Upper lobe of left lung (tissue), 6 donors: ENCODE measurements at regions not wholly inside any gene's neighbourhood (a gene's known extent, or its start where the extent isn't known, plus 50 kb on each side); places are given as distances from the start of the nearest gene placed in this dataset.
A peak's percentile ranks its signal among the peaks of the same experiment; 100 is the strongest.
"Not testable (repeated sequence)": the region's sequence is repeated elsewhere in the genome, so short reads cannot be mapped to it uniquely, and the experiment has no call there.

Experiments used
- ATAC-seq, 2 donors: fragments of 200-7000 bp; cut with Tn5 transposase; one replicate each; pipeline ENCODE4 v1.9.1; 2022; ENCODE audit warnings: mild to moderate bottlenecking in 2 of 2, moderate library complexity in 2 of 2; ENCODE audit not compliant: low FRiP score in 2 of 2
- DNase-seq, 2 donors: peaks; one replicate each; pipeline ENCODE4 v3.0.0-alpha.2; 2019 to 2020
- H3K27ac ChIP-seq, 4 donors: fragments of 200-600 bp; sonication (generic); one replicate each; pipeline ENCODE4 v1.5.1; 2016 to 2019
- H3K27me3 ChIP-seq, 4 donors: fragments of 200-600 bp; sonication (generic); one replicate each; pipeline ENCODE4 v1.5.1; 2017 to 2019
- H3K36me3 ChIP-seq, 4 donors: fragments of 200-600 bp; sonication (generic); one replicate each; pipeline ENCODE4 v1.5.1; 2016 to 2019
- H3K4me1 ChIP-seq, 4 donors: fragments of 200-600 bp; sonication (generic); one replicate each; pipeline ENCODE4 v1.5.1; 2018 to 2019
- H3K4me3 ChIP-seq, 4 donors: fragments of 200-600 bp; sonication (generic); one replicate each; pipeline ENCODE4 v1.5.1; 2017 to 2019; ENCODE audit warnings: mild to moderate bottlenecking in 2 of 4, moderate library complexity in 1 of 4
- H3K9me3 ChIP-seq, 4 donors: fragments of 200-600 bp; sonication (generic); one replicate each; pipeline ENCODE4 v1.5.1; 2018 to 2019
- CTCF ChIP-seq, 6 experiments: fragments of 450-650 bp in 4 of 6; fragments of 200-600 bp in 2 of 6; sonication (generic) in 2 of 6; IDR thresholded peaks; one replicate each; pipeline ENCODE4 v1.5.1; 2016 to 2019; ENCODE audit warnings: antibody characterized with exemption in 6 of 6
- EP300 ChIP-seq, 4 donors: sonication (generic); formaldehyde crosslinking; IDR thresholded peaks; one replicate each; pipeline ENCODE4 v1.5.1; 2017; ENCODE audit warnings: antibody characterized with exemption in 4 of 4, control low read depth in 2 of 4
- POLR2A ChIP-seq, 4 donors: fragments of 450-650 bp; IDR thresholded peaks; one replicate each; pipeline ENCODE4 v1.5.1; 2016 to 2017; ENCODE audit warnings: antibody characterized with exemption in 4 of 4, mild to moderate bottlenecking in 2 of 4
- POLR2AphosphoS5 ChIP-seq, 2 donors: sonication (generic); formaldehyde crosslinking; IDR thresholded peaks; one replicate each; pipeline ENCODE4 v1.5.1; 2017; ENCODE audit warnings: antibody characterized with exemption in 2 of 2
- WGBS, 2 donors: methylation state at CpG; one replicate each; pipeline ENCODE4 v1.1.5; 2017 to 2018; 5-methylcytosine and 5-hydroxymethylcytosine counted together
- donor health status: DM: no; HTN: no; CAD: no; lungs with moderate emphysema.
- donor health status: DM: no; HTN: yes; CAD: no; lungs with severe emphysema.

- no peak for TF ChIP-seq EP300 (IDR thresholded peaks at IDR 0.05)
- TF ChIP-seq POLR2AphosphoS5 (IDR thresholded peaks at IDR 0.05) = no peak
- no peak for TF ChIP-seq CTCF (IDR thresholded peaks at IDR 0.05)
- TF ChIP-seq POLR2A (IDR thresholded peaks at IDR 0.05) = no peak
- no peak overlapping the region for H3K27ac ChIP-seq
These were observed 55.1 kb upstream of the PELI2 start for GRCh38 chr14:56063131-56063530.

GRCh38 chr14:56064513-56064912, 53.7 kb upstream of the PELI2 start:
- peak; percentile 8 to 69 for ATAC-seq
- no peak overlapping the region for H3K4me3 ChIP-seq
- H3K27ac ChIP-seq = peak overlapping the region in 1 of 4 donors; percentile 23
- WGBS, 2 donors = 59 to 61% methylated on average over 5 of the region's 5 CpGs
- no peak for DNase-seq
- no peaks in the 10 kb centered on the region for H3K4me1 ChIP-seq
- no peaks in the 10 kb centered on the region for H3K9me3 ChIP-seq
- no peaks in the 10 kb centered on the region for H3K27me3 ChIP-seq
- no peak for TF ChIP-seq POLR2A (IDR thresholded peaks at IDR 0.05)
- no peak for TF ChIP-seq CTCF (IDR thresholded peaks at IDR 0.05)
- no peak for TF ChIP-seq EP300 (IDR thresholded peaks at IDR 0.05)
- no peak for TF ChIP-seq POLR2AphosphoS5 (IDR thresholded peaks at IDR 0.05)
- H3K36me3 ChIP-seq = no peaks in the 10 kb centered on the region

More at GRCh38 chr14:56063131-56063530, 55.1 kb upstream of the PELI2 start:
- no peaks in the 10 kb centered on the region for H3K9me3 ChIP-seq
- no peaks in the 10 kb centered on the region for H3K4me1 ChIP-seq
- no peak for DNase-seq
- H3K36me3 ChIP-seq = no peaks in the 10 kb centered on the region
- no peaks in the 10 kb centered on the region for H3K27me3 ChIP-seq
- 72% methylated on average over 4 of the region's 4 CpGs for WGBS, 2 donors
- peak in 1 of 2 donors; percentile 37 for ATAC-seq
- no peak overlapping the region for H3K4me3 ChIP-seq

GRCh38 chr14:56065199-56065598, 53.0 kb upstream of the PELI2 start:
- 69 to 86% methylated on average over 4 of the region's 4 CpGs for WGBS, 2 donors
- DNase-seq, H3K4me1 ChIP-seq, H3K36me3 ChIP-seq, H3K27ac ChIP-seq, H3K9me3 ChIP-seq, H3K4me3 ChIP-seq, ATAC-seq, H3K27me3 ChIP-seq: not testable (repeated sequence)

GRCh38 chr14:56065621-56066290, 52.5 kb upstream of the PELI2 start:
- ATAC-seq (no peak), DNase-seq (no peak)
- H3K36me3 ChIP-seq = no peaks in the 10 kb centered on the region
- no peak overlapping the region for H3K27ac ChIP-seq
- H3K9me3 ChIP-seq = no peaks in the 10 kb centered on the region
- no peaks in the 10 kb centered on the region for H3K4me1 ChIP-seq
- WGBS, 2 donors = 87 to 92% methylated on average over 5 of the region's 5 CpGs
- no peak overlapping the region for H3K4me3 ChIP-seq
- no peaks in the 10 kb centered on the region for H3K27me3 ChIP-seq
- no peak for TF ChIP-seq EP300 (IDR thresholded peaks at IDR 0.05)
- TF ChIP-seq POLR2A (IDR thresholded peaks at IDR 0.05) = no peak
- TF ChIP-seq CTCF (IDR thresholded peaks at IDR 0.05) = no peak
- no peak for TF ChIP-seq POLR2AphosphoS5 (IDR thresholded peaks at IDR 0.05)
